Body of pancreas (tissue), 4 donors: ENCODE measurements at regions not wholly inside any gene's neighbourhood (a gene's known extent, or its start where the extent isn't known, plus 50 kb on each side); places are given as distances from the start of the nearest gene placed in this dataset.

ENCODE experiments used
- ATAC-seq: fragments of 150-250 bp; one replicate; pipeline ENCODE4 v1.9.1; 2016
- DNase-seq, 4 donors: peaks; one replicate each; pipeline ENCODE4 v3.0.0-alpha.2; 2019
- H3K27ac ChIP-seq, 4 donors: fragments of 200-600 bp; sonication (generic); 1 replicate in 3 of 4; 2 replicates in 1 of 4; pipeline versions ENCODE4 v1.5.1 to v1.6.1; 2016 to 2019; ENCODE audit warnings: mild to moderate bottlenecking in 1 of 4, mixed read lengths in 1 of 4, moderate library complexity in 1 of 4
- H3K27me3 ChIP-seq, 2 donors: fragments of 200-600 bp; sonication (generic); one replicate each; pipeline ENCODE4 v1.6.0; 2016; ENCODE audit warnings: mild to moderate bottlenecking in 1 of 2
- H3K36me3 ChIP-seq, 2 donors: fragments of 200-600 bp; sonication (generic); replicated peaks in 1 of 2; 2 replicates each; pipeline ENCODE4 v1.5.1; 2016; ENCODE audit warnings: low read depth in 2 of 2; ENCODE audit not compliant: insufficient read depth in 1 of 2
- H3K4me1 ChIP-seq: fragments of 200-600 bp; sonication (generic); one replicate; pipeline ENCODE4 v1.6.0; 2016
- H3K4me3 ChIP-seq, 2 donors: fragments of 200-600 bp; sonication (generic); 1 replicate in 1 of 2; 2 replicates in 1 of 2; pipeline ENCODE4 v1.5.1; 2016 to 2019
- H3K9me3 ChIP-seq, 3 donors: fragments of 200-600 bp; sonication (generic); 1 replicate in 2 of 3; 2 replicates in 1 of 3; pipeline ENCODE4 v1.5.1; 2016
- CTCF ChIP-seq, 7 experiments: fragments of 450-650 bp in 4 of 7; fragments of 200-600 bp in 3 of 7; sonication (generic) in 3 of 7; IDR thresholded peaks; one replicate each; pipeline ENCODE4 v1.5.1; 2016 to 2019; ENCODE audit warnings: antibody characterized with exemption in 7 of 7
- POLR2A ChIP-seq, 3 donors: fragments of 450-650 bp; IDR thresholded peaks; one replicate each; pipeline ENCODE4 v1.6.1; 2016; ENCODE audit warnings: antibody characterized with exemption in 3 of 3, mild to moderate bottlenecking in 2 of 3
- WGBS, 2 donors: methylation state at CpG; one replicate each; pipeline ENCODE4 v1.1.5; 2017; 5-methylcytosine and 5-hydroxymethylcytosine counted together
- intact Hi-C: fragments of 100-400 bp; cut with DNase I; formaldehyde crosslinking; loops from one replicate; pipeline ENCODE4 v1.15.1; 2023

- no peaks in the 10 kb centered on the region for H3K9me3 ChIP-seq
- DNase-seq (no peak), ATAC-seq (no peak)
- no peaks in the 10 kb centered on the region for H3K27me3 ChIP-seq
- intact Hi-C loops, result no loop called here
- TF ChIP-seq CTCF (IDR thresholded peaks at IDR 0.05) (no peak), POLR2A (IDR thresholded peaks at IDR 0.05) (no peak)
- H3K27ac ChIP-seq, result no peak overlapping the region
- H3K4me3 ChIP-seq, result no peak overlapping the region
- H3K4me1 ChIP-seq, result no peaks in the 10 kb centered on the region
- no peaks in the 10 kb centered on the region for H3K36me3 ChIP-seq
- 94 to 96% methylated on average over 1 of the region's 1 CpG for WGBS, 2 donors
Measured at GRCh38 chr18:44066541-44066940, 614.1 kb upstream of the SETBP1 start.

- WGBS, 2 donors, result 93 to 94% methylated on average over 2 of the region's 2 CpGs
- TF ChIP-seq POLR2A (IDR thresholded peaks at IDR 0.05) (no peak), CTCF (IDR thresholded peaks at IDR 0.05) (no peak)
Measured at GRCh38 chr18:44067186-44067585, 613.5 kb upstream of the SETBP1 start.

GRCh38 chr18:44075038-44075437, 605.6 kb upstream of the SETBP1 start:
- TF ChIP-seq CTCF (IDR thresholded peaks at IDR 0.05), result no peak
- TF ChIP-seq POLR2A (IDR thresholded peaks at IDR 0.05), result no peak
- WGBS, 2 donors, result 61 to 63% methylated on average over 3 of the region's 3 CpGs
- intact Hi-C loops, result no loop called here

More at GRCh38 chr18:44067186-44067585, 613.5 kb upstream of the SETBP1 start:
- ATAC-seq (no peak), DNase-seq (no peak)
- no peaks in the 10 kb centered on the region for H3K36me3 ChIP-seq
- no peak overlapping the region for H3K4me3 ChIP-seq
- H3K27ac ChIP-seq, result no peak overlapping the region
- no peaks in the 10 kb centered on the region for H3K27me3 ChIP-seq
- no peaks in the 10 kb centered on the region for H3K9me3 ChIP-seq
- intact Hi-C loops, result no loop called here
- no peaks in the 10 kb centered on the region for H3K4me1 ChIP-seq

GRCh38 chr18:44079606-44080005, 601.1 kb upstream of the SETBP1 start:
- no peak for DNase-seq
- no peak overlapping the region for H3K27ac ChIP-seq
- peak; percentile 52 for ATAC-seq
- H3K4me1 ChIP-seq, result no peaks in the 10 kb centered on the region
- TF ChIP-seq POLR2A (IDR thresholded peaks at IDR 0.05), result no peak
- no peak for TF ChIP-seq CTCF (IDR thresholded peaks at IDR 0.05)
- no peaks in the 10 kb centered on the region for H3K9me3 ChIP-seq
- no peaks in the 10 kb centered on the region for H3K27me3 ChIP-seq
- WGBS, 2 donors, result 4 to 7% methylated on average over 1 of the region's 1 CpG
- H3K4me3 ChIP-seq, result no peak overlapping the region
- H3K36me3 ChIP-seq, result no peaks in the 10 kb centered on the region
- intact Hi-C loops, result no loop called here

More at GRCh38 chr18:44075038-44075437, 605.6 kb upstream of the SETBP1 start:
- Histone ChIP-seq H3K9me3 (no peaks in the 10 kb centered on the region), H3K36me3 (no peaks in the 10 kb centered on the region), H3K4me1 (no peaks in the 10 kb centered on the region), H3K27ac (no peak overlapping the region), H3K27me3 (no peaks in the 10 kb centered on the region), H3K4me3 (no peak overlapping the region)
- ATAC-seq (no peak), DNase-seq (no peak)

GRCh38 chr18:44080054-44080453, 600.6 kb upstream of the SETBP1 start:
- Histone ChIP-seq H3K27me3 (no peaks in the 10 kb centered on the region), H3K4me3 (no peak overlapping the region), H3K36me3 (no peaks in the 10 kb centered on the region), H3K27ac (no peak overlapping the region), H3K9me3 (no peaks in the 10 kb centered on the region), H3K4me1 (no peaks in the 10 kb centered on the region)
- no peak for TF ChIP-seq CTCF (IDR thresholded peaks at IDR 0.05)
- no peak for TF ChIP-seq POLR2A (IDR thresholded peaks at IDR 0.05)
- ATAC-seq, result no peak
- intact Hi-C loops, result no loop called here
- no peak for DNase-seq
- WGBS, 2 donors, result 57% methylated on average over 1 of the region's 1 CpG
